ENCODE measurements at regions not wholly inside any gene's neighbourhood (a gene's known extent, or its start where the extent isn't known, plus 50 kb on each side); places are given as distances from the start of the nearest gene placed in this dataset.

DNA sequence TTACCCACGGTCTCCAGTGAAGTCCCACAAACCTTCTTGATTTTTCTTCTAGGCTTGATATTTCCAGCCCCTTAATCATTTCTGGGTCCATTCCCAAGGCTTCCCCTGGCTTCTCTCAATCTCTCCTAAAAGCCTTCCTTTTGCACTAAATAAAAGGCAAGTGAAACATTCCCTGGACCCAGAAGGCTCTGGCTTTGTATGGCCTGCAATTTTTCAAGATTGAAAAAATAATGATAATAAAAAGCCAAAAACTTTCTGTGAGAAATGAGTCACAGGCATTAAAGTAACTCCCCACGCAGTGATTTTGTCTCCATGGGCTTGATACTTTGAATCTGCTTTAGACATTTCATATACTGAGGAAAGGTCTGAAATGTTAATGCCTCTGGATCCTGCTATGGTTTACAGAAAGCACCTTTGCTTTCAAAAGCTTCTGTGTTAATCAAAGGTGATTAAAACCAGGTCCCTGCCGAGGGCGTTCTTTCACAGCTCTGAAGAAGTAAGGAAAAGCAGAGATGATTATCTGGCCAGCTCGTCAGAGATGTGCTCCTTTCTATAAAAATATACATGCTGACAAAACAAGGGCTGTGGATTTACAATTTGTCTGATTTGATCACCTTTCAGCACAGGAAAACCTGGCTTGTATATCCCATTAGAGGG lies 118.9 kb upstream of the TMEM72 start:
- CTCF ChIA-PET (ENCODE audit: low intra/inter-chr PET ratio): no interaction called here
- TF ChIP-seq LCOR (CRISPR knock-in tag; IDR thresholded peaks at IDR 0.05): no peak
- no peak for TF ChIP-seq ETV6 (IDR thresholded peaks at IDR 0.05; ENCODE audit: borderline replicate concordance in 1 of 2, low read depth in 2 of 2, low read length in 1 of 2)
- no peak for TF ChIP-seq ETV6 (CRISPR knock-in tag; IDR thresholded peaks at IDR 0.05; ENCODE audit: borderline replicate concordance)
- TF ChIP-seq CBX2 (IDR thresholded peaks at IDR 0.05; ENCODE audit: insufficient read depth, low read length, poor library complexity, severe bottlenecking): no peak
- no peak for TF ChIP-seq SRF (CRISPR knock-in tag; IDR thresholded peaks at IDR 0.05)
- TF ChIP-seq MXI1 (IDR thresholded peaks at IDR 0.05; ENCODE audit: low read depth, low read length): no peak
- TF ChIP-seq, protein P1, sequence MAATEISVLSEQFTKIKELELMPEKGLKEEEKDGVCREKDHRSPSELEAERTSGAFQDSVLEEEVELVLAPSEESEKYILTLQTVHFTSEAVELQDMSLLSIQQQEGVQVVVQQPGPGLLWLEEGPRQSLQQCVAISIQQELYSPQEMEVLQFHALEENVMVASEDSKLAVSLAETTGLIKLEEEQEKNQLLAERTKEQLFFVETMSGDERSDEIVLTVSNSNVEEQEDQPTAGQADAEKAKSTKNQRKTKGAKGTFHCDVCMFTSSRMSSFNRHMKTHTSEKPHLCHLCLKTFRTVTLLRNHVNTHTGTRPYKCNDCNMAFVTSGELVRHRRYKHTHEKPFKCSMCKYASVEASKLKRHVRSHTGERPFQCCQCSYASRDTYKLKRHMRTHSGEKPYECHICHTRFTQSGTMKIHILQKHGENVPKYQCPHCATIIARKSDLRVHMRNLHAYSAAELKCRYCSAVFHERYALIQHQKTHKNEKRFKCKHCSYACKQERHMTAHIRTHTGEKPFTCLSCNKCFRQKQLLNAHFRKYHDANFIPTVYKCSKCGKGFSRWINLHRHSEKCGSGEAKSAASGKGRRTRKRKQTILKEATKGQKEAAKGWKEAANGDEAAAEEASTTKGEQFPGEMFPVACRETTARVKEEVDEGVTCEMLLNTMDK (IDR thresholded peaks at IDR 0.05; ENCODE audit: borderline replicate concordance, insufficient read depth, low read depth, low read length, poor library complexity, severe bottlenecking): no peak
- TF ChIP-seq NR2C2 (CRISPR knock-in tag; IDR thresholded peaks at IDR 0.05): no peak
- TF ChIP-seq NR2C2 (tag; IDR thresholded peaks at IDR 0.05): no peak
- TF ChIP-seq, protein P2, sequence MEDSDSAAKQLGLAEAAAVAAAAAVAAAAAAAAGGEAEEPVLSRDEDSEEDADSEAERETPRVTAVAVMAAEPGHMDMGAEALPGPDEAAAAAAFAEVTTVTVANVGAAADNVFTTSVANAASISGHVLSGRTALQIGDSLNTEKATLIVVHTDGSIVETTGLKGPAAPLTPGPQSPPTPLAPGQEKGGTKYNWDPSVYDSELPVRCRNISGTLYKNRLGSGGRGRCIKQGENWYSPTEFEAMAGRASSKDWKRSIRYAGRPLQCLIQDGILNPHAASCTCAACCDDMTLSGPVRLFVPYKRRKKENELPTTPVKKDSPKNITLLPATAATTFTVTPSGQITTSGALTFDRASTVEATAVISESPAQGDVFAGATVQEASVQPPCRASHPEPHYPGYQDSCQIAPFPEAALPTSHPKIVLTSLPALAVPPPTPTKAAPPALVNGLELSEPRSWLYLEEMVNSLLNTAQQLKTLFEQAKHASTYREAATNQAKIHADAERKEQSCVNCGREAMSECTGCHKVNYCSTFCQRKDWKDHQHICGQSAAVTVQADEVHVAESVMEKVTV (CRISPR knock-in tag; IDR thresholded peaks at IDR 0.05): no peak
- ATAC-seq: no peak
- H3K9ac ChIP-seq (ENCODE audit: insufficient read depth in 1 of 2, low read depth in 2 of 2, low read length in 2 of 2): no peak overlapping the region
- DNase-seq (ENCODE audit: extremely low read depth in 1 of 4, low spot score in 3 of 4): no peak
- H3K4me1 ChIP-seq (replicated peaks in 1 of 2; ENCODE audit: control insufficient read depth in 2 of 2, insufficient read depth in 2 of 2, low read length in 2 of 2): peaks cover 0 to 5% of the 10 kb centered on the region in 2 experiments; a peak in 2 of 5 replicates
- 0 out of 5 replicates have a peak, but pooled peaks cover 0 to 4% of the 10 kb centered on the region in 2 experiments for H3K27me3 ChIP-seq (ENCODE audit: control insufficient read depth in 2 of 2, insufficient read depth in 2 of 2, low read length in 2 of 2)
- H3K9me3 ChIP-seq (replicated peaks; ENCODE audit: control insufficient read depth, insufficient read depth, low read depth, low read length): no peaks in the 10 kb centered on the region
- no peaks in the 10 kb centered on the region for H4K20me1 ChIP-seq (replicated peaks; ENCODE audit: control insufficient read depth, insufficient read depth, low read length)
- H3K79me2 ChIP-seq (ENCODE audit: control insufficient read depth, insufficient read depth, low read length): no peaks in the 10 kb centered on the region
- 0% methylated on average over 5 of the region's 5 CpGs for WGBS (ENCODE audit: insufficient coverage, low coverage, missing lambda C conversion rate)
- H3K4me3 ChIP-seq: no peak overlapping the region
- intact Hi-C loops (cut with micrococcal nuclease): no loop called here
- POLR2A ChIA-PET: no interaction called here
- no TSS peak for BruUV-seq (replicated peaks)
- no peak overlapping the region for H2AFZ ChIP-seq (ENCODE audit: low read depth, low read length)
- no peak for FAIRE-seq
- H3K9me1 ChIP-seq (ENCODE audit: control insufficient read depth, insufficient read depth, low read length): no peaks in the 10 kb centered on the region
- H3K4me2 ChIP-seq (ENCODE audit: insufficient read depth, low read length): no peak overlapping the region
- no peaks in the 10 kb centered on the region for H3K36me3 ChIP-seq (ENCODE audit: control insufficient read depth, insufficient read depth, low read length)
- H3K27ac ChIP-seq (ENCODE audit: extremely low read depth, low read depth, low read length): no peak overlapping the region
- in situ Hi-C loops (cut with MboI): no loop called here

Data from K562 (cell line).